ENCODE measurements at regions not wholly inside any gene's neighbourhood (a gene's known extent, or its start where the extent isn't known, plus 50 kb on each side); places are given as distances from the start of the nearest gene placed in this dataset.

DNA sequence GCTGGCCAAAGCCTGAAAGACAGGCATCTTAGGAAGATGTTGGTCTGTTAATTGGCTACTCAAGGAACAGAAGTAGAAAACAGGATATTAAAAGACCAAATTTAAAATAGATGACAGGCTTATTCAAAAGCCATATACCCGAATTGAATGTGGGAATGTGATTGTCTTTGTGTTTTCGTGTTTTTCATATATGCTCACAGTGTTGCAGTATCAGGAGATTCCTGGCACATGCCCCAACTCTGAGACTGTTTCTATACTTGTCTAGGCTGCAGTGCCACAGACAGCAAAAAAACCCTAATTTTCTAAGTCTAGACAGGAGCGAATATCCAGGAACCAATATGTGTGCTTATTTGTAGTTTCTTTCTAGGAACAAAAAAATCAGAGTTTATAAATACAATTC, 57.4 kb upstream of the KRR1 start:
- TF ChIP-seq POLR2A (IDR thresholded peaks at IDR 0.05; ENCODE audit: low read length), result no peak
- no peak for TF ChIP-seq GATA1 (IDR thresholded peaks at IDR 0.05; ENCODE audit: low read depth, low read length)
